GM19035 (cell line): ENCODE measurements at regions not wholly inside any gene's neighbourhood (a gene's known extent, or its start where the extent isn't known, plus 50 kb on each side); places are given as distances from the start of the nearest gene placed in this dataset.

Experiments
- ATAC-seq: cut with Tn5 transposase; IDR thresholded peaks from one replicate; pipeline ENCODE4 v1.9.1; 2021; ENCODE audit not compliant: unreplicated experiment

GRCh38 chr13:21957833-21958232, 287.0 kb downstream of the FGF9 start:
- ATAC-seq: no peak

- no peak for ATAC-seq
These were observed 289.2 kb downstream of the FGF9 start for GRCh38 chr13:21960108-21960507.

- ATAC-seq: no peak
These were observed 293.8 kb downstream of the FGF9 start for GRCh38 chr13:21964686-21965085.

- no peak for ATAC-seq
These were observed 294.2 kb downstream of the FGF9 start for GRCh38 chr13:21965095-21965494.

GRCh38 chr13:21966014-21966413, 295.1 kb downstream of the FGF9 start:
- no peak for ATAC-seq

- no peak for ATAC-seq
These were observed 297.0 kb downstream of the FGF9 start for GRCh38 chr13:21967871-21968270.

- ATAC-seq: no peak
These were observed 299.3 kb downstream of the FGF9 start for GRCh38 chr13:21970172-21970571.

GRCh38 chr13:21970918-21971317, 300.0 kb downstream of the FGF9 start:
- no peak for ATAC-seq

- no peak for ATAC-seq
These were observed 301.1 kb downstream of the FGF9 start for GRCh38 chr13:21971662-21972621.

- ATAC-seq: no peak
These were observed 302.7 kb downstream of the FGF9 start for GRCh38 chr13:21973437-21974125.

- ATAC-seq: no peak
These were observed 303.9 kb downstream of the FGF9 start for GRCh38 chr13:21974741-21975140.

- ATAC-seq: no peak
These were observed 305.3 kb downstream of the FGF9 start for GRCh38 chr13:21976159-21976558.

GRCh38 chr13:21979161-21979806, 308.4 kb downstream of the FGF9 start:
- ATAC-seq: no peak

- ATAC-seq: no peak
These were observed 309.2 kb downstream of the FGF9 start for GRCh38 chr13:21980049-21980448.

- no peak for ATAC-seq
These were observed 313.3 kb downstream of the FGF9 start for GRCh38 chr13:21984156-21984555.

GRCh38 chr13:21986602-21987001, 315.7 kb downstream of the FGF9 start:
- no peak for ATAC-seq

GRCh38 chr13:21987793-21988192, 316.9 kb downstream of the FGF9 start:
- ATAC-seq: no peak

GRCh38 chr13:21988624-21989023, 317.8 kb downstream of the FGF9 start:
- no peak for ATAC-seq

- no peak for ATAC-seq
These were observed 325.2 kb downstream of the FGF9 start for GRCh38 chr13:21996049-21996448.

GRCh38 chr13:21997726-21998125, 326.9 kb downstream of the FGF9 start:
- ATAC-seq: no peak

- no peak for ATAC-seq
These were observed 327.6 kb downstream of the FGF9 start for GRCh38 chr13:21998279-21998990.
